ENCODE measurements at regions not wholly inside any gene's neighbourhood (a gene's known extent, or its start where the extent isn't known, plus 50 kb on each side); places are given as distances from the start of the nearest gene placed in this dataset.
"Not testable (repeated sequence)": the region's sequence is repeated elsewhere in the genome, so short reads cannot be mapped to it uniquely, and the experiment has no call there.

- DNase-seq = no peak
Observed at GRCh38 chr2:210730672-210731071, 174.3 kb downstream of the CPS1 start.

DNA sequence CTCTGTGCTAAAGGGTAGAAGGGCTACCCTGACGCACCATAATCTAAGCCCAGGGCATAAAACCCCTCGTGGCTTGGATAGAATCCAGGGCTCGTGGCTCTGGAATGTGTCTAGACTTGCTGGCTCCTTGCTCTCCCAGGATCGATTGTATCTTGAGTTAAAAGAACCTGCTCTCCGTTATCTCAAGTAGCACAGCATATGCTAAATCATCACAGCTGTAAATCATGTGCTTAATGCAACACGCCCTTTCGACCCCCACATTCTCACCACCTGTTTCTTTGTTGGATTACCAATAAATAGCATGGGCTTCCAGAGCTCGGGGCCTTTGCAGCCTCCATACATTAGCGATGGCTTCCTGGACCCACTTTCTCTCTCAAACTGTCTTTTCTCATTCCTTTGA lies 190.4 kb downstream of the CPS1 start:
- DNase-seq = not testable (repeated sequence)

DNA sequence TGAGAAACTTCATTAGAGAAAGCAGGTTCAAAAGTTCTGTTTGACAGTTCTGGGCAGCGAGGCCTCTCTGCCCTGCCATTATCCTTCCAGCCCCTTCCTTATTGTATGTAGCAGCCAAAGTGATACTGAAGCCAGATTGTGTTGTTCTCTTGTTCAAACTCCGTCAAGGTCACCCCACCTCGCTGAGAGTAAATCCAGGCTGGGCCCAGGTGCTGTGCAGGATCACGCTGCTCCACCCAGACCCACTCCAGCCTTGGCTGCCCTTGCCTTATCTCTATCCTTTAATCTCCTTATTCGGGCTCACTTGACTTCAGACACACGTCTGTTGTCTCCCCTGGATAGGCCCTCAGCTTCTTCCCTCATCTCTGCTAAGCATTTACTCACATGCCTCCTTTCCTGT lies 196.1 kb downstream of the CPS1 start:
- no peak for DNase-seq

GRCh38 chr2:210753386-210753785 lies 197.0 kb downstream of the CPS1 start:
- DNase-seq = no peak

DNA sequence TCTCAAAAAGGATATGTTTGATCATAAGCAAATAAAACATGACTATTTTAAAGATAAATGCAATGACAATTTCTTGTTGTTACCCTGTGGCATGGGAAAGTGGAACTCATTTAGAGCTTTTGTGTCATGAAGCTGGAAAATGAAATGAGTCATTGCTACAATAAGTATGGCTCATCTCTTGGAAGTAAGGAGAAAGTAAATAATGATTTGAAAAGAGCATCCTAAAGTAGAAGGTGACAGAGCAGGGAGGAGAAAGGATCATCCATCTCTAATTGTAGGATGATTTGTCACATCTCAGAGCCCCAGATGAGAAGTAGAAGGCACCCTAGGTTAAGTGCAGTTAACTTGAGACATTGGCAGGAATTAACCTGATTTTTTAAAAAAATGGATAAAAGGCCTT lies 200.5 kb downstream of the CPS1 start:
- DNase-seq = no peak

DNA sequence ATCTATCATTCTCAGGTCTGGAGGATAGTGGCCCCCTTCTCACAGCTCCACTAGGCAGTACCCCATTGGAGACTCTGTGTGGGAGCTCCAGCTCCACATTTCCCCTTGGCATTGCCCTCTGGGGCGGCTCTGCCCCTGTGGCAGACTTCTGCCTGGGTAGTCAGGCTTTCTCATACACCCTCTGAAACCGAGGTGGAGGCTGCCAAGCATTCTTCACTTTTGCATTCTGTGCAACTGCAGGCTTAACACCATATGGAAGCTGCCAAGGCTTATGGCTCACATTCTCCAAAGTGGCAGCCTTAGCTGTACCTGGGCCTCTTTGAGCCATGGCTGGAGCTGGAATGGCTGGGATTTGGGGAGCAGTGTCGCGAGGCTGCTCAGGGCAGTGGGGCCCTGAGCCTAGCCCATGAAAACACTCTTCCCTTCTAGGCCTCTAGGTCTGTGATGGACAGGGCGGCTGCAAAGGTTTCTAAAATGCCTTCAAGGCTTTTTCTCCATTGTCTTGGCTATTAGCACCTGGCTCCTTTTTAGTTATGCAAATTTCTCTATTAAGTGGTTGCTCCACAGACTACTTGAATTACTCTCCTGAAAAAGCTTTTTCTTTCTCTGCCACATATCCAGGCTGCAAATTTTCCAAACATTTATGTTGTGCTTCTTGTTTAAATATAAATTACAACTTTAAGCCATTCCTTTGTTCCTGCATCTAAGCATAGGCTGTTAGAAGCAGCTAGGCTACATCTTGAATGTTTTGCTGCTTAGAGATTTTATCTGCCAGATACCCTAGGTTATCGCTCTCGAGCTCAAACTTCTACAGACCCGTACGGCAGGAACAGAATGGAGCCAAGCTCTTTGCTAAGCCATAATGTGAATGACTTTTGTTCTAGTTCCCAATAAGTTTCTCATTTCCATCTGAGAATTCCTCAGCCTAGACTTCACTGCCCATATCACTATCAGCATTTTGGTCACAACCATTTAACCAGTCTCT lies 206.5 kb downstream of the CPS1 start:
- no peak for DNase-seq

DNA sequence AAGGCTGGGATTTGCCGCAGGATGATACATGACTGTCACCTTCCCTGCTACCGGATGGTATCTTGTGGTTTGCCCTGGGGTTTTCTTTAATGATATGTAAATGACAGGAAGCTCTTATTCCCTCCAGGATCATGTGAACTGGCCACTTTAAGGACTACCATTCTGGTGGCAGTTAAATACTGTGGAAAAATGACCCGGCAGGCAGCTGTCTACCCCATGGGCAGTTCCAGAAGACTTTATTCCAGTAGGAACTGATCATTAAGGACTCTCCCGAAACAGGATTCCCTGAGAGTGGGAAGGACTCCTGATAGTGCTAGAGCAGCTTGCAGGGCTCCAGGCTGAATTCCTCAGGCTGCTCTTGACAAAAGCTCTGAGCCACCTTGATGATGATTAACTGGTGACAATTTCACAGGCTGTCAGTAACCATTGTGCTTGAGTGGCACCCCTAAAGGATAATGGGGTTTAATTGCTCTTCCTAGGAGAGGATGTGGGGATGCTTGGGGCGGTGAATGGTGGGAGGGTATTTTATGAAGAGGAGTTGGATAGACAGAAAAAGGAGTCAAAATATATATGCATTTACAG lies 212.0 kb downstream of the CPS1 start:
- DNase-seq = no peak

DNA sequence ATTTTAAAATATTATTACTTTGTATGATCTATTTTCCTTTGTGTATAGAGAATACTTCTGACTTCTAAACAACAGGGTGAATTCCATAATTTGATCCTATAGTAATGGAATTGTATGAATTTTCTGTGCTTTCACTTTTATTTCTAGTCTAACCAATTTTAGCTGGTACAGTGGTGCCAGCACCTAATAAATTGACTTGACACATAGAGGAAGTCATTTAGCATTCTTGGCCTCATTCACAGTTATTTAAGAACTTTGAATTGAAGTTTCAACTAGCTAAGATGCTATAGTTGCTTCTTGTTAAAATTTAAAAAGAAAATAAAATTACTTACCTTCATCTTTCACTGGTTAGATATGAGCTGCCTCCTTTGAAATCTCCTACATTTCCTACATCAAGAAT lies 220.4 kb downstream of the CPS1 start:
- DNase-seq = no peak

GRCh38 chr2:210782222-210782621 lies 225.8 kb downstream of the CPS1 start:
- no peak for DNase-seq

DNA sequence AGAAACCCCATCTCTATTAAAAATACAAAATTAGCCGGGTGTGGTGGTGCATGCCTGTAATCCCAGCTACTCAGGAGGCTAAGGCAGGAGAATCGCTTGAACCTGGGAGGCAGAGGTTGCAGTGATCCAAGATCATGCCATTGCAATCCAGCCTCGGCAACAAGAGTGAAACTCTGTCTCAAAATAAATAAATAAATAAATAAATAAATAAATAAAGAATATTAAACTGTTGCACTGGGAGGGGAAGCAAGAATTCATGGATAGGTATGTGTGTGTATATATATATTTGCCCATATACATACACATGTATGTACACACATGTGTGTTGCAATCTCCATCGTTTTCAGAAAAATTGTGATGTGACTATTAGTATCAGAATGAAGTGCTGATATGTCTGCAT lies 231.4 kb downstream of the CPS1 start:
- DNase-seq = not testable (repeated sequence)

- no peak for DNase-seq
Observed at GRCh38 chr2:210792000-210792399, 235.6 kb downstream of the CPS1 start.

DNA sequence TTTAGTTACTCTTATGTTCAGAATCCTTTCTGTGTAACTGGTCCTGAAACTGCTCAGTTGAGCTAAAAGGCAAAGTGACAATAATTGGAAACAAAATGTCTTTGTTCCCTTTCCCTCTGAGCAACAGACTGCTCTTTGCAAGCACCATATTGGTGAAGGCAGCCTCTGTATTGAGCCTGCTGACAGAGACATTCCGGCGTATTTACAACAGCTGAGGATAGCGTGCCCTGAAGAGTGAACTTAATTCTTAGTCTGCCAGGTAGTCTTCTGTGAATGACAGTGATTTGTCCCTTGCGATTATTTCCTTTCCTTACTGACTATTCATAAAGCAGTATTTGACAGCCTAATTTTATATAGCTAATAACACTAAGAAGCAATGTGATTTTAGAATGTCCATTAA lies 239.1 kb downstream of the CPS1 start:
- no peak for DNase-seq

DNA sequence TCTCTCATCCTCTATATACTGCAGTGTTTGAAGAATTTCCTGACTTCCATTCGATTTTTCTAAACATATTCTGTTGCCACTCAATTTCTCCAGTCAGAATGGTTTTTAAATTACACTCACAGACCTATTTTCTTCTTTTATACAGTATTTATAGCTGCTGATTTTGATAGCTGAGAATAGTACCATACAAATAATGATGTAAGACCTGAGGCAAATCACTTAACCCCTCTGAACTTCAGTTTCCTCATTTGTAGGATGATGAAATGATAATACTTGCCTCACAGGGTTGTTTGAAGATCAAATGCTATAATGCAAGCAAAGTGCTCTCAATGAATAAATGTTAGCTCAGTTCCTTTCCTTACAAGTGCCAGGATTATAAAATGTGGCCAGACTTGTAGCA lies 241.8 kb downstream of the CPS1 start:
- no peak for DNase-seq

DNA sequence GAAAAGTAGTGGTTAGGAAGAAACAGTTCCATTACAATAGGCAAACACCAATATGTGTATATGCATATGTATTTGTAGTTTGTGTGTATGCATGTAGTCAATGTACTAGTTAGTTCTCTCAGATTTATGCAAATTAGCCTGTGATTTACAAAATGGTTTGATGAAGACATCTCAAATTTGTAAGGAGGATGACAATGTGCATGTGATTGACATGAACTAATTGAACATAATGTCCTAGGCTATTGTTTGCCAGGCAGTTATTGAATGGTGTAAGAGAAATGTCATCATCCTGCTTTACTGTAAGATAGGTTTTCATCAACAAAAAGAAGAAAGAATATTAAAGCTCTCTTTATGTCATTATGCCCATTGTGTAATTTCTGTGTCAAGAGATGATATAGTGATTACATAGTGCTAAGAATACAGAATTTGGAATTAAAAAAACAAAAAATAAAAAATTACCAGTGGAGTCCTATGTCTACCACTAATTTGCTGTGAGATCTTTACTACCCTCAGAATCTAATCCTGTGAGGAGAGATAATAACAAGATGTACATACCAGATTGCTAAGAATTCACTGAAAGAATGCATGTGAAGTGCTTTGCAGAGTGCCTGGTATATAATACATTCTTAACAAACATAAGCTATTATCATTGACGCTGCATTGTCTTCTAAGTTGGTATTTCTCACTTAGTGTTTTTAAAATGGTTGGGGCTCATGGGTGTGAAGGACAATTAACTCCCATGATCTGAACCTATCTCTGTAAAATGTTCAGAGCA lies 258.0 kb downstream of the CPS1 start:
- no peak for DNase-seq

GRCh38 chr2:210816769-210817168 lies 260.4 kb downstream of the CPS1 start:
- no peak for DNase-seq

- DNase-seq = no peak
Observed at GRCh38 chr2:210818473-210818872, 262.1 kb downstream of the CPS1 start.

DNA sequence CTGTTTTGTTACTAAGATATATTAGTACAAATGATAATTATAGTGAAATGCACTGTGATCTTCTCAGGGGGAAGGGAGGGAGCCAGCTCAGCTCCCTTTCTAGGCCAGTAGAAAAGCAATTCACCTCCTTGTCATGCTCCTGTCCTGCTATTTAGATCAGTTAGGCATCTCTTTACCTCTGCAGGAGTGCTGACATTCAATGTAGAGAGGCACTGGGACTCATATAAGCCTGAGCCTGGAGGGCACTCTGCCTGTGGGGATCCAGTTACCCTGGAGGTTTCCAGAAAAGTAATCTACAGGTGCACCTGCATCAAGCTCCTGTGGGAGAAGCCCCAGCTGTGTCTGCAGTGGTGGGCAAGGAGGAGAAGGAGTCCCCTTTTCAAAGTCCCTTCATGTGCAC lies 277.0 kb downstream of the CPS1 start:
- no peak for DNase-seq

DNA sequence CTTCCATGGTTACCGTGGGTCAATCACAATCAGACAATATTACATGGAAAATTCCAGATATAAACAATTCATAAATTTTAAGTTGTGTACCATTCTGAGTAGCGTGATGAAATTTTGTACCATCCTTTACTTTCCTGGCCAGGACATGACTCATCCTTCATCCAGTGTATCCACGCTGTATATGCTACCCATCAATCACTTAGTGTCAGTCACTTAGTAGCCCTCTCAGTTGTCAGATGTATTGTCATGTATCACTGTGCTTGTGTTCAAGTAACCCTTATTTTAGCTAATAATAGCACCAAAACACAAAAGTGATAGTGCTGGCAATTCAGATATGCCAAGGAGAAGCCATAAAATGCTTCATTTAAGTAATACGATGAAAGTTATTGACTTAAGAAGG lies 282.6 kb downstream of the CPS1 start:
- DNase-seq = no peak

DNA sequence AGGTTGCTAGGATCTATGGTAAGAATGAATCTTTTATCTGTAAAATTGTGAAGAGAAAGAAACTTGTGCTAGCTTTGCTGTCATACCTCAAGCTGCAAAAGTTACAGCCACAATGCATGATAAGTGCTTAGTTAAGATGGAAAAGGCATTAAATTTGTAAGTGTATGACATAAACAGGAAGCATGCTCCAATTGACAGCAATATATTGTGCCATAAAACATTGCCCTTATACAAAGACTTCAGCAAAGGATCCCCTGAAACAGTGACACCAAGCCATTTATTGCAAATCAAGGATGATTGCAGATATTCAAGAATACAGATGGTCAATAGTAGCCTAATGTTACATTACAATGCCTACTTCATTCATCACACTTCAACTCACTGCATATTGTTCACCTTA lies 283.1 kb downstream of the CPS1 start:
- DNase-seq = no peak

DNA sequence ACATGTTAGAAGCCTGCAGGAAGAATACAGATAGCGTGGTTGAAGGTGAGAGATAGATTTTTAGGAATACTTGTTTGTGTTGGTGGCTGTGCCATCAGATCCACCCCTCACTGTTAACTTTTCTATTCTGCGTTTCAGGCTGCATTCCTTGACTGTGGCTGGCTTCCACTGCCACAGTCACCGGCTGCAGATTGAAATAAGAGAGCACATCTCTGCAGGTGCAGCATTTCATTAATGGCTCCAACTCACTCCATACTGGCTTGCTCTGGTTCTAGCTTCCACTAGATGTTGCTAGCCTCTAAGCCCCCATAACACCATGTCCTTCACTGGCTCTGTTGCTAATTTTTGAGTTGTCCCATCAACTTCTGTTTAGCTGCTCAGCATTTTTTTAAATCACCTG lies 286.5 kb downstream of the CPS1 start:
- no peak for DNase-seq

GRCh38 chr2:210844016-210844415 lies 287.6 kb downstream of the CPS1 start:
- no peak for DNase-seq

GRCh38 chr2:210859314-210859713 lies 302.9 kb downstream of the CPS1 start:
- DNase-seq = no peak

- DNase-seq = no peak
Observed at GRCh38 chr2:210860276-210860675, 303.9 kb downstream of the CPS1 start.

All from activated CD4-positive, alpha-beta T cell treated with anti-CD3 and anti-CD28 coated beads for 4 hours (primary cell).